Hepatocyte (in vitro differentiated cells): ENCODE measurements at regions not wholly inside any gene's neighbourhood (a gene's known extent, or its start where the extent isn't known, plus 50 kb on each side); places are given as distances from the start of the nearest gene placed in this dataset.

ENCODE experiments used
- CTCF ChIP-seq: fragments of 200-600 bp; sonication (generic); IDR thresholded peaks from 2 replicates; pipeline ENCODE4 v1.5.1; 2016; ENCODE audit warnings: antibody characterized with exemption, mild to moderate bottlenecking; ENCODE audit not compliant: poor library complexity
- EZH2 ChIP-seq: fragments of 200-600 bp; sonication (generic); IDR thresholded peaks from 2 replicates; pipeline ENCODE4 v1.6.1; 2016; ENCODE audit warnings: antibody characterized with exemption, mild to moderate bottlenecking, borderline replicate concordance

- no peak for TF ChIP-seq CTCF
- TF ChIP-seq EZH2: no peak
Observed at GRCh38 chr1:218658899-218659298, 313.8 kb downstream of the TGFB2 start.
